Effector memory CD4-positive, alpha-beta T cell (primary cell): ENCODE measurements at regions not wholly inside any gene's neighbourhood (a gene's known extent, or its start where the extent isn't known, plus 50 kb on each side); places are given as distances from the start of the nearest gene placed in this dataset.
"Not testable (repeated sequence)": the region's sequence is repeated elsewhere in the genome, so short reads cannot be mapped to it uniquely, and the experiment has no call there.

ENCODE experiments used
- DNase-seq, 3 donors: peaks; one replicate each; pipeline ENCODE4 v3.0.0-alpha.2; 2020
- H3K27ac ChIP-seq: 2 replicates; pipeline ENCODE4 v1.7.0; 2013; ENCODE audit warnings: mild to moderate bottlenecking, low read length, moderate library complexity; ENCODE audit not compliant: insufficient read depth, poor library complexity, severe bottlenecking
- H3K27me3 ChIP-seq: replicated peaks from 2 replicates; pipeline ENCODE4 v1.7.0; 2013; ENCODE audit warnings: mild to moderate bottlenecking, low read length; ENCODE audit not compliant: insufficient read depth, control insufficient read depth, poor library complexity, severe bottlenecking
- H3K36me3 ChIP-seq: 2 replicates; pipeline ENCODE4 v1.7.0; 2013; ENCODE audit warnings: mild to moderate bottlenecking, low read length, moderate library complexity; ENCODE audit not compliant: control insufficient read depth, insufficient read depth
- H3K4me1 ChIP-seq: 2 replicates; pipeline ENCODE4 v1.7.0; 2013; ENCODE audit warnings: low read length, mild to moderate bottlenecking; ENCODE audit not compliant: control insufficient read depth, insufficient read depth, poor library complexity, severe bottlenecking
- H3K4me3 ChIP-seq: 2 replicates; pipeline ENCODE4 v1.7.0; 2013; ENCODE audit warnings: low read length, low read depth, mild to moderate bottlenecking; ENCODE audit not compliant: insufficient read depth, poor library complexity, severe bottlenecking
- H3K9me3 ChIP-seq: 2 replicates; pipeline ENCODE4 v1.7.0; 2013; ENCODE audit warnings: mild to moderate bottlenecking, low read length, moderate library complexity; ENCODE audit not compliant: control insufficient read depth

- H3K27me3 ChIP-seq = no peaks in the 10 kb centered on the region
- no peak for DNase-seq
- H3K4me3 ChIP-seq = no peak overlapping the region
- no peaks in the 10 kb centered on the region for H3K36me3 ChIP-seq
- no peaks in the 10 kb centered on the region for H3K4me1 ChIP-seq
- H3K27ac ChIP-seq = no peak overlapping the region
- no peaks in the 10 kb centered on the region for H3K9me3 ChIP-seq
Observed at GRCh38 chr7:36057323-36057722, 95.7 kb upstream of the EEPD1 start.

- Histone ChIP-seq H3K4me3 (no peak overlapping the region), H3K9me3 (no peaks in the 10 kb centered on the region), H3K36me3 (no peaks in the 10 kb centered on the region), H3K27me3 (no peaks in the 10 kb centered on the region), H3K4me1 (no peaks in the 10 kb centered on the region), H3K27ac (no peak overlapping the region)
- no peak for DNase-seq
Observed at GRCh38 chr7:36058020-36058592, 94.9 kb upstream of the EEPD1 start.

- H3K36me3 ChIP-seq, H3K9me3 ChIP-seq: not testable (repeated sequence)
Observed at GRCh38 chr7:36060388-36060787, 92.7 kb upstream of the EEPD1 start.

GRCh38 chr7:36062154-36062815 is 90.8 kb upstream of the EEPD1 start:
- Histone ChIP-seq H3K27me3 (no peaks in the 10 kb centered on the region), H3K27ac (no peak overlapping the region), H3K36me3 (no peaks in the 10 kb centered on the region), H3K4me1 (no peaks in the 10 kb centered on the region), H3K9me3 (no peaks in the 10 kb centered on the region), H3K4me3 (no peak overlapping the region)
- DNase-seq = no peak

More at GRCh38 chr7:36060388-36060787, 92.7 kb upstream of the EEPD1 start:
- H3K4me3 ChIP-seq, H3K27ac ChIP-seq, DNase-seq, H3K4me1 ChIP-seq, H3K27me3 ChIP-seq: not testable (repeated sequence)

- Histone ChIP-seq H3K36me3 (no peaks in the 10 kb centered on the region), H3K9me3 (no peaks in the 10 kb centered on the region)
Observed at GRCh38 chr7:36064676-36065075, 88.4 kb upstream of the EEPD1 start.

GRCh38 chr7:36065563-36066342 is 87.3 kb upstream of the EEPD1 start:
- H3K4me1 ChIP-seq, DNase-seq, H3K27me3 ChIP-seq, H3K36me3 ChIP-seq, H3K4me3 ChIP-seq, H3K27ac ChIP-seq, H3K9me3 ChIP-seq: not testable (repeated sequence)

More at GRCh38 chr7:36064676-36065075, 88.4 kb upstream of the EEPD1 start:
- H3K27me3 ChIP-seq = no peaks in the 10 kb centered on the region
- H3K27ac ChIP-seq = no peak overlapping the region
- DNase-seq = no peak
- no peak overlapping the region for H3K4me3 ChIP-seq
- no peaks in the 10 kb centered on the region for H3K4me1 ChIP-seq

GRCh38 chr7:36066343-36066664 is 86.8 kb upstream of the EEPD1 start:
- Histone ChIP-seq H3K9me3 (no peaks in the 10 kb centered on the region), H3K27me3 (no peaks in the 10 kb centered on the region), H3K4me3 (no peak overlapping the region), H3K36me3 (no peaks in the 10 kb centered on the region), H3K27ac (no peak overlapping the region), H3K4me1 (no peaks in the 10 kb centered on the region)
- no peak for DNase-seq

- Histone ChIP-seq H3K27me3 (no peaks in the 10 kb centered on the region), H3K36me3 (no peaks in the 10 kb centered on the region), H3K4me1 (no peaks in the 10 kb centered on the region), H3K27ac (no peak overlapping the region), H3K4me3 (no peak overlapping the region), H3K9me3 (no peaks in the 10 kb centered on the region)
- no peak for DNase-seq
Observed at GRCh38 chr7:36070230-36070629, 82.8 kb upstream of the EEPD1 start.

- no peak overlapping the region for H3K27ac ChIP-seq
- H3K36me3 ChIP-seq = no peaks in the 10 kb centered on the region
- H3K4me1 ChIP-seq = no peaks in the 10 kb centered on the region
- DNase-seq = no peak
- H3K27me3 ChIP-seq = no peaks in the 10 kb centered on the region
- no peak overlapping the region for H3K4me3 ChIP-seq
- no peaks in the 10 kb centered on the region for H3K9me3 ChIP-seq
Observed at GRCh38 chr7:36071605-36072004, 81.4 kb upstream of the EEPD1 start.

GRCh38 chr7:36072620-36073019 is 80.4 kb upstream of the EEPD1 start:
- Histone ChIP-seq H3K9me3 (no peaks in the 10 kb centered on the region), H3K4me3 (no peak overlapping the region), H3K36me3 (no peaks in the 10 kb centered on the region), H3K27ac (no peak overlapping the region), H3K27me3 (no peaks in the 10 kb centered on the region), H3K4me1 (no peaks in the 10 kb centered on the region)
- DNase-seq = no peak
